Neuronal stem cell (in vitro differentiated cells): ENCODE measurements at regions not wholly inside any gene's neighbourhood (a gene's known extent, or its start where the extent isn't known, plus 50 kb on each side); places are given as distances from the start of the nearest gene placed in this dataset.

Experiments used
- DNase-seq: peaks from one replicate; pipeline ENCODE4 v3.0.0-alpha.2; 2013; ENCODE audit warnings: low spot score
- H2AFZ ChIP-seq: one replicate; pipeline ENCODE4 v1.6.1; 2013; ENCODE audit warnings: mild to moderate bottlenecking, low read length, inconsistent platforms
- H2AK5ac ChIP-seq: 2 replicates; pipeline ENCODE4 v1.6.1; 2013; ENCODE audit warnings: low read depth, mild to moderate bottlenecking, inconsistent platforms, low read length, moderate library complexity, mixed read lengths
- H2BK120ac ChIP-seq: 2 replicates; pipeline ENCODE4 v1.6.1; 2013; ENCODE audit warnings: low read depth, mild to moderate bottlenecking, inconsistent platforms, low read length, moderate library complexity, mixed read lengths
- H2BK12ac ChIP-seq: one replicate; pipeline ENCODE4 v1.6.1; 2013; ENCODE audit warnings: low read length, inconsistent platforms
- H2BK15ac ChIP-seq: 2 replicates; pipeline ENCODE4 v1.6.1; 2013; ENCODE audit warnings: mild to moderate bottlenecking, low read length, inconsistent platforms, mixed read lengths
- H2BK5ac ChIP-seq: one replicate; pipeline ENCODE4 v1.6.1; 2013; ENCODE audit warnings: inconsistent platforms, mild to moderate bottlenecking, low read length, moderate library complexity
- H3K14ac ChIP-seq: one replicate; pipeline ENCODE4 v1.6.1; 2013; ENCODE audit warnings: low read length, inconsistent platforms
- H3K18ac ChIP-seq: 2 replicates; pipeline ENCODE4 v1.6.1; 2013; ENCODE audit warnings: low read length, inconsistent platforms
- H3K23ac ChIP-seq: 2 replicates; pipeline ENCODE4 v1.6.1; 2013; ENCODE audit warnings: low read depth, mild to moderate bottlenecking, mixed read lengths, low read length, inconsistent platforms; ENCODE audit not compliant: poor library complexity
- H3K27ac ChIP-seq: replicated peaks from 3 replicates; pipeline ENCODE4 v1.5.1; 2013; ENCODE audit warnings: low read length, inconsistent platforms
- H3K27me3 ChIP-seq, 3 experiments: 2 replicates each; pipeline ENCODE4 v1.6.1; 2013; ENCODE audit warnings: low read length in 3 of 3, mild to moderate bottlenecking in 2 of 3, inconsistent platforms in 1 of 3, low read depth in 1 of 3, mixed read lengths in 1 of 3, moderate library complexity in 1 of 3; ENCODE audit not compliant: control insufficient read depth in 3 of 3, insufficient read depth in 3 of 3
- H3K36me3 ChIP-seq, 2 donors: replicated peaks in 1 of 2; 2 replicates each; pipeline ENCODE4 v1.6.1; 2013; ENCODE audit warnings: low read length in 2 of 2; ENCODE audit not compliant: control insufficient read depth in 2 of 2, insufficient read depth in 2 of 2
- H3K4ac ChIP-seq: 2 replicates; pipeline ENCODE4 v1.6.1; 2013; ENCODE audit warnings: inconsistent platforms, mild to moderate bottlenecking, low read length, moderate library complexity
- H3K4me1 ChIP-seq, 2 donors: 1 replicate in 1 of 2; 2 replicates in 1 of 2; pipeline ENCODE4 v1.6.1; 2013; ENCODE audit warnings: low read length in 2 of 2, low read depth in 1 of 2; ENCODE audit not compliant: control insufficient read depth in 2 of 2, insufficient read depth in 1 of 2
- H3K4me2 ChIP-seq: one replicate; pipeline ENCODE4 v1.6.1; 2013; ENCODE audit warnings: mild to moderate bottlenecking, low read length, inconsistent platforms; ENCODE audit not compliant: insufficient read depth, poor library complexity, severe bottlenecking
- H3K4me3 ChIP-seq, 2 donors: 2 replicates each; pipeline ENCODE4 v1.5.1; 2013; ENCODE audit warnings: low read length in 2 of 2, mild to moderate bottlenecking in 2 of 2, inconsistent platforms in 1 of 2, moderate library complexity in 1 of 2
- H3K79me1 ChIP-seq: one replicate; pipeline ENCODE4 v1.6.1; 2013; ENCODE audit warnings: low read depth, mild to moderate bottlenecking, inconsistent platforms, low read length, moderate library complexity
- H3K9ac ChIP-seq: one replicate; pipeline ENCODE4 v1.6.1; 2013; ENCODE audit warnings: mild to moderate bottlenecking, low read depth, low read length, inconsistent platforms; ENCODE audit not compliant: poor library complexity
- H3K9me3 ChIP-seq, 2 donors: replicated peaks in 1 of 2; 2 replicates each; pipeline versions ENCODE3 to v1.6.1; 2013; ENCODE audit warnings: low read length in 2 of 2, mild to moderate bottlenecking in 2 of 2, inconsistent platforms in 1 of 2, low read depth in 1 of 2, mixed read lengths in 1 of 2, moderate library complexity in 1 of 2; ENCODE audit not compliant: control insufficient read depth in 2 of 2, insufficient read depth in 1 of 2
- H4K8ac ChIP-seq: one replicate; pipeline ENCODE4 v1.6.1; 2013; ENCODE audit warnings: low read depth, mild to moderate bottlenecking, inconsistent platforms, low read length, moderate library complexity
- H4K91ac ChIP-seq: one replicate; pipeline ENCODE4 v1.6.1; 2013; ENCODE audit warnings: low read length, low read depth, mild to moderate bottlenecking, inconsistent platforms; ENCODE audit not compliant: poor library complexity
- WGBS, 2 donors: extraction: QIAGEN DNeasy Blood & Tissue Kit; methylation state at CpG; one replicate each; pipeline ENCODE4 v1.1.7; 2013; ENCODE audit warnings: missing lambda C conversion rate in 2 of 2, mixed read lengths in 1 of 2; ENCODE audit not compliant: insufficient read length in 2 of 2, insufficient replicate concordance in 1 of 2; ENCODE audit errors: extremely low coverage in 2 of 2; 5-methylcytosine and 5-hydroxymethylcytosine counted together

DNA sequence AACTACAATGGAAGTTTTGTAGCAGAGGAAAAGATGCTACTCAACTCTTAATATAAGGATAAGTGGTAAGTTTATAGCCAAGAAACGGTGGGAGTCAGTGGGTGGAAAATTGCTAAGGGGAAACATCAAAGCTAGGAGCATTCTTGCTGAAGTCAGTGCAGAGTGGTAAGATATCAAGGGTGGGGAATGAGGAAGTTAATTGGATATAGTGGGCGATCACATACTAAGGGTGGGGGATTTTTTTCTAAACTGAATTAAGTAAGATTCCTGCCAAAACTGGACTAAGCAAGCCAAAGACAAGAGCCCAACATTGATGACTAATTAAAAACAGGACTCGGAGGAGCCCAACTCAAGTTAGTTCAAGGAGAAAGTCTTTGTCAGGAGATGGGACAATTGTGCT, 525.4 kb downstream of the CCDC85A start:
- no peak overlapping the region for H2BK5ac ChIP-seq
- no peak overlapping the region for H3K18ac ChIP-seq
- H2AFZ ChIP-seq = no peak overlapping the region
- WGBS, 2 donors = no CpG with 5 or more reads among the region's 3 CpGs
- no peak overlapping the region for H2AK5ac ChIP-seq
- no peak overlapping the region for H3K4ac ChIP-seq
- no peak overlapping the region for H3K27ac ChIP-seq
- no peaks in the 10 kb centered on the region for H3K27me3 ChIP-seq
- no peaks in the 10 kb centered on the region for H3K36me3 ChIP-seq
- H2BK12ac ChIP-seq = no peak overlapping the region
- no peak overlapping the region for H2BK120ac ChIP-seq
- no peaks in the 10 kb centered on the region for H3K79me1 ChIP-seq
- no peak overlapping the region for H3K4me2 ChIP-seq
- H3K9ac ChIP-seq = no peak overlapping the region
- H3K4me1 ChIP-seq = no peaks in the 10 kb centered on the region
- no peak overlapping the region for H3K14ac ChIP-seq
- H3K4me3 ChIP-seq = no peak overlapping the region
- H3K23ac ChIP-seq = no peak overlapping the region
- H4K91ac ChIP-seq = no peak overlapping the region
- H2BK15ac ChIP-seq = no peak overlapping the region
- DNase-seq = no peak
- no peak overlapping the region for H4K8ac ChIP-seq
- H3K9me3 ChIP-seq = no peaks in the 10 kb centered on the region

DNA sequence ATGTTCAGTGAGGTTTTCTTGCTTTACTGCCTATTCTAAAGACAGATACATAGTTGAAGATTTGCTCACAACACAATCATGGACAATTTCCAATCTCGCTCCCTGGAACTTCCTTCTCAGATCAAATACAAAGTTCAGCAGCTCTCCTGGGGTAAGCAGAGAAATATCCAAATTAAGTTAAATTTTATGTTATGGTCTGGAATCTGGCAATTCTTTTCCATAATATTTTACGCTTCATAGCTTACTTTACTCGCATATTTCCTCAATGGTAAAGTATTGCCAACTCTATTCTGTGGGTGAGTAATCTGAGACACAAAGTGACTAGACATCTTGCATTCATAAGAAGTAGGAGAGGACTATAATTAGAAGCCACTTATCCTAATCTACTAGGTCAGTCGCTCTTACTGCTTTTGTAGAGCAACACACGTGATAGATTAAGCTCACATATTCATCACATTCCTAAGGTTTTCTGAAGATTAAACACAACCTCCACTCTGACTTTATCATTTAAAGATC, 529.4 kb downstream of the CCDC85A start:
- Histone ChIP-seq H3K18ac (no peak overlapping the region), H3K4me2 (no peak overlapping the region), H3K4ac (no peak overlapping the region), H2BK12ac (no peak overlapping the region), H3K36me3 (no peaks in the 10 kb centered on the region), H2BK5ac (no peak overlapping the region), H3K27ac (no peak overlapping the region), H4K91ac (no peak overlapping the region), H3K9me3 (no peaks in the 10 kb centered on the region), H3K23ac (no peak overlapping the region), H2BK15ac (no peak overlapping the region), H3K9ac (no peak overlapping the region), H3K4me3 (no peak overlapping the region), H3K4me1 (no peaks in the 10 kb centered on the region), H2BK120ac (no peak overlapping the region), H3K27me3 (no peaks in the 10 kb centered on the region), H3K14ac (no peak overlapping the region), H2AK5ac (no peak overlapping the region), H2AFZ (no peak overlapping the region), H4K8ac (no peak overlapping the region), H3K79me1 (no peaks in the 10 kb centered on the region)
- WGBS, 2 donors = no CpG with 5 or more reads among the region's 5 CpGs
- no peak for DNase-seq

DNA sequence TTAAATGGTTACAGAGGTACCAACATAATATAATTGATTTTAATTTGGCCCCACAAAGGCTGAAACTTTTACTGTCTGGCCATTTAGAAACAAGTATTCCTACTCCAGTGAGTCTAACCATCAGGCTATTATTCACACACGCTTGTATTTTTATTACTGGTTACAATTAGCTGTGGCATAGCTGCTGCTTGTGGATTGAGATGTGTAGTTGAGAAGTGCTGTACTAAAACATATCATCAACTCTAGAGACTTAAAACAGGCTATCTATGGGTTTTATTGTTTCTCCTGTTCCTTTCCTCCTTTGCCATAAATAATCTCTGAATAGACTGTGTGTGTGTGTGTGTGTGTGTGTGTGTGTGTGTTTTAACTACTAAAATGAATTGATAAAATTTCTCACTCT, 530.2 kb downstream of the CCDC85A start:
- H3K27me3 ChIP-seq = no peaks in the 10 kb centered on the region
- H2BK120ac ChIP-seq = no peak overlapping the region
- H4K8ac ChIP-seq = no peak overlapping the region
- no peak overlapping the region for H3K23ac ChIP-seq
- no peak overlapping the region for H2BK5ac ChIP-seq
- no CpG with 5 or more reads among the region's 1 CpG for WGBS, 2 donors
- no peak overlapping the region for H3K27ac ChIP-seq
- no peak overlapping the region for H2AFZ ChIP-seq
- no peak overlapping the region for H3K4ac ChIP-seq
- no peaks in the 10 kb centered on the region for H3K4me1 ChIP-seq
- H3K79me1 ChIP-seq = no peaks in the 10 kb centered on the region
- no peak overlapping the region for H3K18ac ChIP-seq
- no peak overlapping the region for H2BK15ac ChIP-seq
- no peaks in the 10 kb centered on the region for H3K36me3 ChIP-seq
- H3K14ac ChIP-seq = no peak overlapping the region
- H4K91ac ChIP-seq = no peak overlapping the region
- no peak overlapping the region for H3K4me2 ChIP-seq
- H2AK5ac ChIP-seq = no peak overlapping the region
- H3K9ac ChIP-seq = no peak overlapping the region
- H3K4me3 ChIP-seq = no peak overlapping the region
- H2BK12ac ChIP-seq = no peak overlapping the region
- no peak for DNase-seq
- no peaks in the 10 kb centered on the region for H3K9me3 ChIP-seq

DNA sequence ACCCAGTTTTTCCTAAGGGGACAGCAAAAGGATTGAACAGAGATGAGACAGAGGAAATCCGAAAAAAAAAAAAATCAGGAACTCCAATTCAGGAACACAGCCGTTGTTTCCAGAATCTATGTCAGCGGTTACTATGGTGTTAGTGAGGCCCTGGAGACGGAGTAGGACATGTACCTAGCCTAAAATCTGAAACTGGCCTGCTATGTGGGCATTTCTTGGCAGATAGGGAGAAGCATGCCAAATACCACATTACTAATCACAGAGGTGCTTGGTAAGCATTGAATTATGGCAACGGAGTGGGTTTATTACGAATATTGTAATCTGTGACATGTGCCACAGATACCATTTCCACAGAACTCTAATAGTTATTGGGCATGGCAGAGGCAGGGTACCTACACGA, 530.6 kb downstream of the CCDC85A start:
- Histone ChIP-seq H3K4me1 (no peaks in the 10 kb centered on the region), H3K23ac (no peak overlapping the region), H3K4me2 (no peak overlapping the region), H2BK120ac (no peak overlapping the region), H2AFZ (no peak overlapping the region), H3K36me3 (no peaks in the 10 kb centered on the region), H2AK5ac (no peak overlapping the region), H3K14ac (no peak overlapping the region), H3K18ac (no peak overlapping the region), H2BK15ac (no peak overlapping the region), H3K9me3 (no peaks in the 10 kb centered on the region), H3K4ac (no peak overlapping the region), H2BK5ac (no peak overlapping the region), H3K79me1 (no peaks in the 10 kb centered on the region), H2BK12ac (no peak overlapping the region), H4K8ac (no peak overlapping the region), H3K9ac (no peak overlapping the region), H3K27ac (no peak overlapping the region), H3K4me3 (no peak overlapping the region), H4K91ac (no peak overlapping the region), H3K27me3 (no peaks in the 10 kb centered on the region)
- WGBS, 2 donors = no CpG with 5 or more reads among the region's 7 CpGs
- no peak for DNase-seq
